ENCODE measurements at regions not wholly inside any gene's neighbourhood (a gene's known extent, or its start where the extent isn't known, plus 50 kb on each side); places are given as distances from the start of the nearest gene placed in this dataset.

DNA sequence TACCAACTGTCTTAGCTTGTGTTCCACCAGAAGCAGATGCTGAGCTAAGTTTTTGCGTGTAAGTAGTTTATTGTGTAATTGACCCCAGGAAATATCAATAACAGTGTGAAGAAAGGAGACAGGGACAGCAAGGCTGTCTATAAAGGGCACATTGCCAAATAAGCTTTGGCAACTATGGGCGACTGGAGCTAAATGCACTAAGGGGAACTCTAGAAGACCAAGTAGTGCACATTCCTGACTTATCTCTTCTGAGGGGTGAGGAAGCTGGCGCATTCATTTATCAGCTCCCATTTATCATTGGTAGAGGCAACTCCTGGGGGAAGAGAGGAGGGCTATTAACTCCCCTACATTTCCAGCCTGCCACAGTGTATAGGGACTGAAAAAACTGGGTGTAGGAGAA is 135.0 kb downstream of the DLEU7 start:
- TF ChIP-seq, protein P1, sequence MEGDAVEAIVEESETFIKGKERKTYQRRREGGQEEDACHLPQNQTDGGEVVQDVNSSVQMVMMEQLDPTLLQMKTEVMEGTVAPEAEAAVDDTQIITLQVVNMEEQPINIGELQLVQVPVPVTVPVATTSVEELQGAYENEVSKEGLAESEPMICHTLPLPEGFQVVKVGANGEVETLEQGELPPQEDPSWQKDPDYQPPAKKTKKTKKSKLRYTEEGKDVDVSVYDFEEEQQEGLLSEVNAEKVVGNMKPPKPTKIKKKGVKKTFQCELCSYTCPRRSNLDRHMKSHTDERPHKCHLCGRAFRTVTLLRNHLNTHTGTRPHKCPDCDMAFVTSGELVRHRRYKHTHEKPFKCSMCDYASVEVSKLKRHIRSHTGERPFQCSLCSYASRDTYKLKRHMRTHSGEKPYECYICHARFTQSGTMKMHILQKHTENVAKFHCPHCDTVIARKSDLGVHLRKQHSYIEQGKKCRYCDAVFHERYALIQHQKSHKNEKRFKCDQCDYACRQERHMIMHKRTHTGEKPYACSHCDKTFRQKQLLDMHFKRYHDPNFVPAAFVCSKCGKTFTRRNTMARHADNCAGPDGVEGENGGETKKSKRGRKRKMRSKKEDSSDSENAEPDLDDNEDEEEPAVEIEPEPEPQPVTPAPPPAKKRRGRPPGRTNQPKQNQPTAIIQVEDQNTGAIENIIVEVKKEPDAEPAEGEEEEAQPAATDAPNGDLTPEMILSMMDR (IDR thresholded peaks at IDR 0.05) = no peak
- ATAC-seq (ENCODE audit: low FRiP score) (no peak), DNase-seq (ENCODE audit: low spot score) (no peak)

GRCh38 chr13:50709058-50709457 is 134.4 kb downstream of the DLEU7 start:
- TF ChIP-seq, protein P1 (IDR thresholded peaks at IDR 0.05) = no peak
- DNase-seq (ENCODE audit: low spot score) = no peak
- ATAC-seq (ENCODE audit: low FRiP score) = no peak

DNA sequence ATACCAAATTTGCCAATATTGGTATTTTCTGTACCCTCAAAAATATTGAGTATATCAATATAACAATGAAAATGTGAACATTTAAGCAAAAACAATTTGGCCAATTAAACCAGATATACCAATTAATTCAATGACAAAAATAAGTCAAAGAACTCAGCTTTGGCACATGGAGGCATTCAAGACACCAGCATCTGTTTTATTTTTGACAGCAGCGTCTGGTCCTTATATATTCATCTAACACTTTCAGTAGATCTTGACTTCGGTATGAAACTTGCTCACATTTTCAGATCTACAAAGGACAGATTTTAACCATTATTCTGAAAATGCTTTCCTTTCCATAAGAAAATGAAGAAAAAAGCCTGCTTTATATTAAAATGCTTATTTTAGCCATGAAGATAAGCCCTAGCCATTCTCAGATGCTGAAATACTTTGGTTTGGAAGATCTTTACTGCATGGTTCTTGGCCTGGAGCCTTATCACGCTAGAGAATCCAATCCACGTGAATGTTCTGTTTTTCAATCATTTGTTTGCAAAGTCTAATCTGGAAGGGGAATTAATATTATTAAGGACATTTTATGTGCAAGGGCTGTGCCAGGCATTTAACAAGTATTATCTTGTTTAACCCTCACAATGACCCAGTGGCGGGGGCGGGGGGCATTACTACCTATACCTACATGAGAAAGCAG is 132.2 kb downstream of the DLEU7 start:
- ATAC-seq (ENCODE audit: low FRiP score) (no peak), DNase-seq (ENCODE audit: low spot score) (no peak)
- TF ChIP-seq, protein P1 (IDR thresholded peaks at IDR 0.05) = no peak

- no peak for ATAC-seq (ENCODE audit: low FRiP score)
- no peak for DNase-seq (ENCODE audit: low spot score)
- TF ChIP-seq, protein P1 (IDR thresholded peaks at IDR 0.05) = no peak
Observed at GRCh38 chr13:50711996-50712395, 131.5 kb downstream of the DLEU7 start.

DNA sequence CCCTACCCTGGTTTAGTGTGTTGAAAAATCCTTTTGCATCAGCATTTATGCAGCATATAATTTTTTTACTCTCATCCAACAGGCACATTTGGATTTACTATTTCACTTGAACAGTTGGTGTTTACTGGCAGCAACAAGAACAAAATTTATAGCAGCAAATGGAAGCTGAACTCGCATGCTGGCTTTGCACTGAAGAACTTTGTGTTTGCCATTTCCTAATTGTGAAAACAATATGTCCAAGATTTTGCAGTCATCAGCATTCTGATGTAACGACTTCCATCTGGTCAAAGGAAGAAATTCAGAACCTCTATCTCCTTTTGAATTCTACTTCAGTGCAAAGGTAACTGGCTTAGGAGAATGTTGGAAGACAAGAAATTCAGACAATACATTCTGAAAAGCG is 131.0 kb downstream of the DLEU7 start:
- no peak for ATAC-seq (ENCODE audit: low FRiP score)
- TF ChIP-seq, protein P1 (IDR thresholded peaks at IDR 0.05) = no peak
- DNase-seq (ENCODE audit: low spot score) = no peak

DNA sequence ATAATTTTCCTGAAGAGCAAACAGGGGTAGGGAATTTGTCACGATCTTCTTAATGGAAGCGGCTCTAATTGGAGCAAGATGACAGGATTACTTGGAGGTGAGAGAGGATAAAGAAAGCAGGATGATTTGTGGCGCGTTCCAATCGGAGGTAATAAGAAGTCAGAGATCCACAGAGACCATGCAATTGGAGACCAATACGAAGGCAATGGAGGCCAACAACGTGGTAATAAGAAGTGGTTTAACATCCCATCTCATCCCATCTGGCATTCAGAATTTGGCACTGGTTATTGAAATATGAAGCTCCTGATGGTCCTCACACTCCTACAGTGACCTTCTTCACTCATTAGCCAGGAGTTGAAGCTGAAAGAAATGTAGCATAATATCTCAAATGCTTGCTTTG is 130.6 kb downstream of the DLEU7 start:
- ATAC-seq (ENCODE audit: low FRiP score) (no peak), DNase-seq (ENCODE audit: low spot score) (no peak)
- TF ChIP-seq, protein P1 (IDR thresholded peaks at IDR 0.05) = no peak

GRCh38 chr13:50713523-50714248 is 129.8 kb downstream of the DLEU7 start:
- TF ChIP-seq, protein P1 (IDR thresholded peaks at IDR 0.05) = no peak
- no peak for DNase-seq (ENCODE audit: low spot score)
- no peak for ATAC-seq (ENCODE audit: low FRiP score)
